OCI-LY3 (cell line): ENCODE measurements at regions not wholly inside any gene's neighbourhood (a gene's known extent, or its start where the extent isn't known, plus 50 kb on each side); places are given as distances from the start of the nearest gene placed in this dataset.
A peak's percentile ranks its signal among the peaks of the same experiment; 100 is the strongest.
"Not testable (repeated sequence)": the region's sequence is repeated elsewhere in the genome, so short reads cannot be mapped to it uniquely, and the experiment has no call there.

Source experiments
- H2AFZ ChIP-seq: fragments of 200-600, 300-600 bp; shearing (Covaris generic); 2 replicates; pipeline ENCODE4 v1.6.0; 2014; ENCODE audit warnings: antibody characterized with exemption, low read depth, low read length
- H3K27ac ChIP-seq: fragments of 200-600, 300-600 bp; sonication (generic); 2 replicates; pipeline ENCODE4 v1.5.1; 2014; ENCODE audit warnings: mild to moderate bottlenecking, low read length, moderate library complexity, mixed read lengths
- H3K27me3 ChIP-seq: fragments of 200-600, 300-600 bp; sonication (generic); 2 replicates; pipeline ENCODE4 v1.6.1; 2014; ENCODE audit warnings: low read depth, low read length, mixed read lengths
- H3K36me3 ChIP-seq: fragments of 200-600, 300-600 bp; sonication (generic); replicated peaks from 2 replicates; pipeline ENCODE3; 2014; ENCODE audit warnings: low read depth, low read length, mixed read lengths
- H3K4me1 ChIP-seq: fragments of 300-600, 200-600 bp; sonication (generic); 2 replicates; pipeline ENCODE4 v1.6.1; 2014; ENCODE audit warnings: low read length, mixed read lengths
- H3K4me2 ChIP-seq: fragments of 200-600, 300-600 bp; sonication (generic); 2 replicates; pipeline ENCODE4 v1.6.1; 2014; ENCODE audit warnings: low read length, mixed read lengths
- H3K4me3 ChIP-seq: fragments of 300-600, 200-600 bp; sonication (generic); 2 replicates; pipeline ENCODE4 v1.5.1; 2014; ENCODE audit warnings: antibody characterized with exemption, mild to moderate bottlenecking, low read length, moderate library complexity
- H3K79me2 ChIP-seq: fragments of 300-600, 200-600 bp; shearing (Covaris generic); 2 replicates; pipeline ENCODE4 v1.6.1; 2014; ENCODE audit warnings: mild to moderate bottlenecking, low read length, mixed read lengths
- H3K9ac ChIP-seq: fragments of 300-600, 200-600 bp; shearing (Covaris generic); 2 replicates; pipeline ENCODE4 v1.6.0; 2014; ENCODE audit warnings: mild to moderate bottlenecking, low read length, moderate library complexity
- H3K9me3 ChIP-seq: fragments of 200-600, 300-600 bp; shearing (Covaris generic); 2 replicates; pipeline ENCODE4 v1.6.1; 2014; ENCODE audit warnings: low read length, mixed read lengths; ENCODE audit not compliant: insufficient read depth
- H4K20me1 ChIP-seq: fragments of 200-600, 300-600 bp; sonication (generic); 2 replicates; pipeline ENCODE4 v1.6.1; 2016; ENCODE audit warnings: low read length, mixed read lengths; ENCODE audit not compliant: insufficient read depth
- EZH2phosphoT487 ChIP-seq: fragments of 200-600 bp; shearing (Covaris generic); IDR thresholded peaks from 2 replicates; pipeline ENCODE4 v1.6.1; 2018; ENCODE audit warnings: antibody characterized with exemption, mixed run types, low read depth
- TF ChIP-seq, protein P1 (sequence below): fragments of 200-600, 300-600 bp; sonication (generic); IDR thresholded peaks from 2 replicates; pipeline ENCODE4 v1.5.1; 2014; ENCODE audit warnings: antibody characterized with exemption, low read length, low read depth

DNA sequence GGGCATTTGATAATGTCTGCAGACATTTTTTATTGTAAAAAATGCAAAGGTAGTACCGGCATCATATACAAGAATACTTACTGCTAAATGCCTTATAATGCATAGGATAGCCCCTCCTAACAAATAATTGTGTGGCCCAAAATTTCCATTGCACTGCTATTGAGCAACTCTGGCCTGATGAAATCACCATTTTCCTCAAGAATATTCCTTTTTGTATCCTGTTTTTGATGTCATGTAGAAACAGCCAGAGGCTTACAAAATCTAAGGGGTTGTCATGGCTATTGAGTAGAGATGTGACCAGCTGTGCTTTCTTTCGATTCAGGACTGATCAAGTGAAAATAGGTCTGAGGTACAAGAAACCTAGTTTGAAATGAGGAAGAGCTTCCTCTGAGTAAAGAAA, 854.3 kb downstream of the KCNA4 start:
- H2AFZ ChIP-seq: no peak overlapping the region
- no peaks in the 10 kb centered on the region for H3K27me3 ChIP-seq
- H3K4me1 ChIP-seq: no peaks in the 10 kb centered on the region
- no peaks in the 10 kb centered on the region for H3K36me3 ChIP-seq
- H3K4me2 ChIP-seq: no peak overlapping the region
- no peak overlapping the region for H3K9ac ChIP-seq
- TF ChIP-seq, protein P1, sequence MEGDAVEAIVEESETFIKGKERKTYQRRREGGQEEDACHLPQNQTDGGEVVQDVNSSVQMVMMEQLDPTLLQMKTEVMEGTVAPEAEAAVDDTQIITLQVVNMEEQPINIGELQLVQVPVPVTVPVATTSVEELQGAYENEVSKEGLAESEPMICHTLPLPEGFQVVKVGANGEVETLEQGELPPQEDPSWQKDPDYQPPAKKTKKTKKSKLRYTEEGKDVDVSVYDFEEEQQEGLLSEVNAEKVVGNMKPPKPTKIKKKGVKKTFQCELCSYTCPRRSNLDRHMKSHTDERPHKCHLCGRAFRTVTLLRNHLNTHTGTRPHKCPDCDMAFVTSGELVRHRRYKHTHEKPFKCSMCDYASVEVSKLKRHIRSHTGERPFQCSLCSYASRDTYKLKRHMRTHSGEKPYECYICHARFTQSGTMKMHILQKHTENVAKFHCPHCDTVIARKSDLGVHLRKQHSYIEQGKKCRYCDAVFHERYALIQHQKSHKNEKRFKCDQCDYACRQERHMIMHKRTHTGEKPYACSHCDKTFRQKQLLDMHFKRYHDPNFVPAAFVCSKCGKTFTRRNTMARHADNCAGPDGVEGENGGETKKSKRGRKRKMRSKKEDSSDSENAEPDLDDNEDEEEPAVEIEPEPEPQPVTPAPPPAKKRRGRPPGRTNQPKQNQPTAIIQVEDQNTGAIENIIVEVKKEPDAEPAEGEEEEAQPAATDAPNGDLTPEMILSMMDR: no peak
- no peak for TF ChIP-seq EZH2phosphoT487
- H4K20me1 ChIP-seq: no peaks in the 10 kb centered on the region
- H3K4me3 ChIP-seq: no peak overlapping the region
- no peaks in the 10 kb centered on the region for H3K9me3 ChIP-seq
- H3K79me2 ChIP-seq: no peaks in the 10 kb centered on the region
- no peak overlapping the region for H3K27ac ChIP-seq

DNA sequence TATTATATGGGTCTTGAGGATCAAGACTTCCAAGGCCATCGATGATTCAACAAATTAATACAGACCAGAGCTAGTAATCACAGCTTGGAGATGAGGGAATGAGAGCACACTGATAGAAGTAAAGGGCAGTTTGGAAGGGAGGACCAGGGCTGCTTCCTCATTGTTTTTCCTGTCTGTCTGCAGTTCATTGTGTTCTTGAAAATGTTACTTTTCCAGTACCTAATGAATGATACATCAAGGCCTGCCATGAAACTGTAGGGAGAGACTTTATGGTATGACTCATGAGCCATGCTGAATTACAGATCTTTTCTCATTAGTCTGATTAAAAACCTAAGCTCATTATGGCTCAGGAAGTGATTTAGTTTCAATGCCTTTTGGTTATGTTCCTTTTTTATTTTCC, 855.6 kb downstream of the KCNA4 start:
- Histone ChIP-seq H3K79me2 (no peaks in the 10 kb centered on the region), H3K27me3 (no peaks in the 10 kb centered on the region), H3K4me1 (no peaks in the 10 kb centered on the region), H3K4me3 (no peak overlapping the region), H4K20me1 (no peaks in the 10 kb centered on the region), H2AFZ (no peak overlapping the region), H3K27ac (no peak overlapping the region), H3K4me2 (no peak overlapping the region), H3K9me3 (no peaks in the 10 kb centered on the region), H3K36me3 (no peaks in the 10 kb centered on the region), H3K9ac (no peak overlapping the region)
- no peak for TF ChIP-seq EZH2phosphoT487
- TF ChIP-seq, protein P1: no peak

DNA sequence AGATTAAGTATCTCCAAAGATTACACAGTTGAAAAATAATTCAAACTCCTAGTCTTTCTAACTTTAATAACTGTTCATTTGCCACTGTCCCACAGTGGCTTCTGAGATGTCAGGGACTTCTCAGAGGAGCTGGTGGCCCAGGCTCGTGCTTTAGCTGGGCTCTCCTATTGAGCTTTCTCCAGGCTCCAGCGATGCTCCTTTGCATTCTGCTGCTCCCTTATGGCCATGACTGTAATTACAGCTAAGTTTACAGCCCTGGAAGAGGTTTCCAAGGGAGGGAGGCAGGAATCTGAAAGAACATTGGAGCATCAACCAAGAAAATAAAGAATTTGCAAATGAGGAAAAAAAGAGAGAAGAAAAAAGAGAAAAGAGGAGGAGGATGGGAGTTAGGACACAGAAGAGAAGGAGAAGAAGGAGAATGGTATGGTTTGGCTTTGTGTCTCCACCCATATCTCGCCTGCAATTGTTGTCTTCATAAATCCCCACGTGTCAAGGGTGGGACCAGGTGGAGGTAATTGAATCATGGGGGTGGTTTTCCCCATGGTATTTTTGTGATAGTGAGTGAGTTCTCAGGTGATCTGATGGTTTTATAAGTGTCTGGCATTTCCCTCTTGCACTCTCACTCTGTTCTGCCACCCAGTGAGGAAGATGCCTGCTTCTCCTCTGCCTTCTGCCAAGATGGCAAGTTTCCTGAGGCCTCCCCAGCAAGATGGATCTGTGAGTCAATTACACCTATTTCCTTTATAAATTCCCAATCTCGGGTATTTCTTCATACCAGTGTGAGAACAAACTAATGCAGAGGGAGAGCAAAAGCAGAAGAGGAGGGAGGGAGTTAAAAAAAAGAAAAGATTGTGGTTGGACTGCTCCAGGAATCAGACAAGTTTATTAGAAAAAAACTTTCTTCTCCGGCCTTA, 857.0 kb downstream of the KCNA4 start:
- Histone ChIP-seq H3K4me2 (peak overlapping the region; percentile 23), H3K27me3 (no peaks in the 10 kb centered on the region), H3K36me3 (no peaks in the 10 kb centered on the region), H3K79me2 (no peaks in the 10 kb centered on the region), H3K9ac (no peak overlapping the region), H2AFZ (peak overlapping the region; percentile 68), H3K4me3 (no peak overlapping the region), H3K27ac (no peak overlapping the region), H3K4me1 (no peaks in the 10 kb centered on the region), H4K20me1 (no peaks in the 10 kb centered on the region), H3K9me3 (no peaks in the 10 kb centered on the region)
- no peak for TF ChIP-seq EZH2phosphoT487
- TF ChIP-seq, protein P1: peak; percentile 86

DNA sequence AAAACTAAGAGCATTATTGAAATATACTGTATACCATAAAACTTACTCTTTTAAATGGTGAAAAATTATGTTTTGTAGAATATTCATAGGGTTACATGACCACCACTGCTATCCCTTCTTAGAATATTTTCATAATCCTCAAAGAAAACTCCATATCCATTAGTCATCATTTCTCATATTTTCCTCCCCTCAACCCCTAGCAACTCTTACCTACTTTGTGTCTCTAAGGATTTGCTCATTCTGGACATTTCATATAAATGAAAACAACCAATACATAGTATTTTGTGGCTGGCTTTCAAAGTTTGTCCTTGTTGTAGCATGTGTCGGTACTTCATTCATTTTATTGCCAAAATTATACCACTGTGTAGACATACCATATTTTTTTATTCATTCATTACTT, 863.8 kb downstream of the KCNA4 start:
- Histone ChIP-seq H2AFZ (no peak overlapping the region), H3K4me3 (no peak overlapping the region), H3K4me2 (no peak overlapping the region), H3K4me1 (no peaks in the 10 kb centered on the region), H3K9me3 (no peaks in the 10 kb centered on the region), H3K27ac (no peak overlapping the region), H3K9ac (no peak overlapping the region), H4K20me1 (no peaks in the 10 kb centered on the region), H3K36me3 (no peaks in the 10 kb centered on the region), H3K79me2 (no peaks in the 10 kb centered on the region), H3K27me3 (no peaks in the 10 kb centered on the region)
- TF ChIP-seq, protein P1: no peak
- TF ChIP-seq EZH2phosphoT487: no peak

DNA sequence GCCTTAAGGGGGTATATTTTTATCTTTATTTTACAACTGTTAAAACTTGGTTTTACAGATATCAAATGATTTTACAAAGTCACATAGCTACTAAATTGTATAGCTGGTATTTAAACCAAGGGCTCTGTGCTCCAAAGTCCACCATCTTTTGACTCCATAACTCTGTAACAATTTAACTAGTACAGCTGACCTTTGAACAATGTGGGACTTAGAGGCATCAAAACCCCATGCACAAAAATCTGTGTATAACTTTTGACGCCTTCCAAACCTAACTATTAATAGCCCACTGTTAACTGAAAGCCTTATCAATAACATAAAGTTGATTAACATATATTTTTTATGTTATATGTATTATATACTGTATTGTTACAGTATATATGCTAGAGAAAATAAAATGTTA, 874.3 kb downstream of the KCNA4 start:
- not testable (repeated sequence) for H3K4me1 ChIP-seq, H3K9me3 ChIP-seq, H4K20me1 ChIP-seq, H2AFZ ChIP-seq, H3K79me2 ChIP-seq, H3K9ac ChIP-seq, H3K36me3 ChIP-seq, H3K27ac ChIP-seq, H3K4me2 ChIP-seq, H3K4me3 ChIP-seq, H3K27me3 ChIP-seq
